ENCODE measurements at regions not wholly inside any gene's neighbourhood (a gene's known extent, or its start where the extent isn't known, plus 50 kb on each side); places are given as distances from the start of the nearest gene placed in this dataset.
"Not testable (repeated sequence)": the region's sequence is repeated elsewhere in the genome, so short reads cannot be mapped to it uniquely, and the experiment has no call there.

- no peak for DNase-seq
- H3K27ac ChIP-seq (ENCODE audit: insufficient read depth, low read length, poor library complexity, severe bottlenecking) = no peak overlapping the region
- no peak overlapping the region for H3K4me3 ChIP-seq (ENCODE audit: insufficient read depth, low read depth, low read length, poor library complexity, severe bottlenecking)
These were observed 125.6 kb upstream of the CDK6 start for GRCh38 chr7:92961961-92962360.

GRCh38 chr7:92956575-92956974 lies 120.2 kb upstream of the CDK6 start:
- no peaks in the 10 kb centered on the region for H3K36me3 ChIP-seq (ENCODE audit: control insufficient read depth, insufficient read depth, low read length)
- DNase-seq = no peak
- H3K4me3 ChIP-seq (ENCODE audit: insufficient read depth, low read depth, low read length, poor library complexity, severe bottlenecking) = no peak overlapping the region
- H3K4me1 ChIP-seq (ENCODE audit: control insufficient read depth, insufficient read depth, low read length, poor library complexity, severe bottlenecking) = no peaks in the 10 kb centered on the region
- no peaks in the 10 kb centered on the region for H3K27me3 ChIP-seq (replicated peaks; ENCODE audit: control insufficient read depth, insufficient read depth, low read length, poor library complexity, severe bottlenecking)
- no peaks in the 10 kb centered on the region for H3K9me3 ChIP-seq (ENCODE audit: control insufficient read depth, low read length)
- H3K27ac ChIP-seq (ENCODE audit: insufficient read depth, low read length, poor library complexity, severe bottlenecking) = no peak overlapping the region

More at GRCh38 chr7:92961961-92962360, 125.6 kb upstream of the CDK6 start:
- H3K27me3 ChIP-seq (replicated peaks; ENCODE audit: control insufficient read depth, insufficient read depth, low read length, poor library complexity, severe bottlenecking) = no peaks in the 10 kb centered on the region
- H3K36me3 ChIP-seq (ENCODE audit: control insufficient read depth, insufficient read depth, low read length) = no peaks in the 10 kb centered on the region
- H3K4me1 ChIP-seq (ENCODE audit: control insufficient read depth, insufficient read depth, low read length, poor library complexity, severe bottlenecking) = no peaks in the 10 kb centered on the region
- no peaks in the 10 kb centered on the region for H3K9me3 ChIP-seq (ENCODE audit: control insufficient read depth, low read length)

- H3K27ac ChIP-seq (ENCODE audit: insufficient read depth, low read length, poor library complexity, severe bottlenecking) = no peak overlapping the region
- no peaks in the 10 kb centered on the region for H3K4me1 ChIP-seq (ENCODE audit: control insufficient read depth, insufficient read depth, low read length, poor library complexity, severe bottlenecking)
- no peaks in the 10 kb centered on the region for H3K36me3 ChIP-seq (ENCODE audit: control insufficient read depth, insufficient read depth, low read length)
- H3K9me3 ChIP-seq (ENCODE audit: control insufficient read depth, low read length) = no peaks in the 10 kb centered on the region
- no peak for DNase-seq
- H3K4me3 ChIP-seq (ENCODE audit: insufficient read depth, low read depth, low read length, poor library complexity, severe bottlenecking) = no peak overlapping the region
- H3K27me3 ChIP-seq (replicated peaks; ENCODE audit: control insufficient read depth, insufficient read depth, low read length, poor library complexity, severe bottlenecking) = no peaks in the 10 kb centered on the region
These were observed 118.7 kb upstream of the CDK6 start for GRCh38 chr7:92955081-92955480.

- DNase-seq = no peak
These were observed 117.3 kb upstream of the CDK6 start for GRCh38 chr7:92953657-92954056.

GRCh38 chr7:92949748-92950147 lies 113.4 kb upstream of the CDK6 start:
- no peak for DNase-seq
- Histone ChIP-seq H3K36me3 (ENCODE audit: control insufficient read depth, insufficient read depth, low read length) (no peaks in the 10 kb centered on the region), H3K4me1 (ENCODE audit: control insufficient read depth, insufficient read depth, low read length, poor library complexity, severe bottlenecking) (no peaks in the 10 kb centered on the region), H3K4me3 (ENCODE audit: insufficient read depth, low read depth, low read length, poor library complexity, severe bottlenecking) (no peak overlapping the region), H3K27ac (ENCODE audit: insufficient read depth, low read length, poor library complexity, severe bottlenecking) (no peak overlapping the region), H3K9me3 (ENCODE audit: control insufficient read depth, low read length) (no peaks in the 10 kb centered on the region), H3K27me3 (replicated peaks; ENCODE audit: control insufficient read depth, insufficient read depth, low read length, poor library complexity, severe bottlenecking) (no peaks in the 10 kb centered on the region)

More at GRCh38 chr7:92953657-92954056, 117.3 kb upstream of the CDK6 start:
- no peak overlapping the region for H3K4me3 ChIP-seq (ENCODE audit: insufficient read depth, low read depth, low read length, poor library complexity, severe bottlenecking)
- H3K27ac ChIP-seq (ENCODE audit: insufficient read depth, low read length, poor library complexity, severe bottlenecking) = no peak overlapping the region
- H3K9me3 ChIP-seq (ENCODE audit: control insufficient read depth, low read length) = no peaks in the 10 kb centered on the region
- H3K4me1 ChIP-seq (ENCODE audit: control insufficient read depth, insufficient read depth, low read length, poor library complexity, severe bottlenecking) = no peaks in the 10 kb centered on the region
- H3K36me3 ChIP-seq (ENCODE audit: control insufficient read depth, insufficient read depth, low read length) = no peaks in the 10 kb centered on the region
- H3K27me3 ChIP-seq (replicated peaks; ENCODE audit: control insufficient read depth, insufficient read depth, low read length, poor library complexity, severe bottlenecking) = no peaks in the 10 kb centered on the region

- no peaks in the 10 kb centered on the region for H3K9me3 ChIP-seq (ENCODE audit: control insufficient read depth, low read length)
- H3K4me3 ChIP-seq (ENCODE audit: insufficient read depth, low read depth, low read length, poor library complexity, severe bottlenecking) = no peak overlapping the region
- H3K4me1 ChIP-seq (ENCODE audit: control insufficient read depth, insufficient read depth, low read length, poor library complexity, severe bottlenecking) = no peaks in the 10 kb centered on the region
- no peaks in the 10 kb centered on the region for H3K27me3 ChIP-seq (replicated peaks; ENCODE audit: control insufficient read depth, insufficient read depth, low read length, poor library complexity, severe bottlenecking)
- no peak overlapping the region for H3K27ac ChIP-seq (ENCODE audit: insufficient read depth, low read length, poor library complexity, severe bottlenecking)
- DNase-seq = no peak
- no peaks in the 10 kb centered on the region for H3K36me3 ChIP-seq (ENCODE audit: control insufficient read depth, insufficient read depth, low read length)
These were observed 109.5 kb upstream of the CDK6 start for GRCh38 chr7:92945840-92946239.

GRCh38 chr7:92944633-92945032 lies 108.3 kb upstream of the CDK6 start:
- H3K27me3 ChIP-seq (replicated peaks; ENCODE audit: control insufficient read depth, insufficient read depth, low read length, poor library complexity, severe bottlenecking) = no peaks in the 10 kb centered on the region
- H3K4me3 ChIP-seq (ENCODE audit: insufficient read depth, low read depth, low read length, poor library complexity, severe bottlenecking) = no peak overlapping the region
- no peak for DNase-seq
- H3K27ac ChIP-seq (ENCODE audit: insufficient read depth, low read length, poor library complexity, severe bottlenecking) = no peak overlapping the region
- H3K36me3 ChIP-seq (ENCODE audit: control insufficient read depth, insufficient read depth, low read length) = no peaks in the 10 kb centered on the region
- no peaks in the 10 kb centered on the region for H3K4me1 ChIP-seq (ENCODE audit: control insufficient read depth, insufficient read depth, low read length, poor library complexity, severe bottlenecking)
- no peaks in the 10 kb centered on the region for H3K9me3 ChIP-seq (ENCODE audit: control insufficient read depth, low read length)

GRCh38 chr7:92942706-92943105 lies 106.3 kb upstream of the CDK6 start:
- not testable (repeated sequence) for H3K36me3 ChIP-seq (ENCODE audit: control insufficient read depth, insufficient read depth, low read length); H3K27me3 ChIP-seq (replicated peaks; ENCODE audit: control insufficient read depth, insufficient read depth, low read length, poor library complexity, severe bottlenecking); DNase-seq; H3K27ac ChIP-seq (ENCODE audit: insufficient read depth, low read length, poor library complexity, severe bottlenecking); H3K4me3 ChIP-seq (ENCODE audit: insufficient read depth, low read depth, low read length, poor library complexity, severe bottlenecking); H3K9me3 ChIP-seq (ENCODE audit: control insufficient read depth, low read length); H3K4me1 ChIP-seq (ENCODE audit: control insufficient read depth, insufficient read depth, low read length, poor library complexity, severe bottlenecking)

GRCh38 chr7:92939666-92940360 lies 103.4 kb upstream of the CDK6 start:
- no peak for DNase-seq
- H3K36me3 ChIP-seq (ENCODE audit: control insufficient read depth, insufficient read depth, low read length) = no peaks in the 10 kb centered on the region
- no peak overlapping the region for H3K4me3 ChIP-seq (ENCODE audit: insufficient read depth, low read depth, low read length, poor library complexity, severe bottlenecking)
- no peak overlapping the region for H3K27ac ChIP-seq (ENCODE audit: insufficient read depth, low read length, poor library complexity, severe bottlenecking)
- H3K4me1 ChIP-seq (ENCODE audit: control insufficient read depth, insufficient read depth, low read length, poor library complexity, severe bottlenecking) = no peaks in the 10 kb centered on the region
- no peaks in the 10 kb centered on the region for H3K27me3 ChIP-seq (replicated peaks; ENCODE audit: control insufficient read depth, insufficient read depth, low read length, poor library complexity, severe bottlenecking)
- H3K9me3 ChIP-seq (ENCODE audit: control insufficient read depth, low read length) = no peaks in the 10 kb centered on the region

- Histone ChIP-seq H3K27ac (ENCODE audit: insufficient read depth, low read length, poor library complexity, severe bottlenecking) (no peak overlapping the region), H3K4me1 (ENCODE audit: control insufficient read depth, insufficient read depth, low read length, poor library complexity, severe bottlenecking) (no peaks in the 10 kb centered on the region), H3K27me3 (replicated peaks; ENCODE audit: control insufficient read depth, insufficient read depth, low read length, poor library complexity, severe bottlenecking) (no peaks in the 10 kb centered on the region), H3K36me3 (ENCODE audit: control insufficient read depth, insufficient read depth, low read length) (no peaks in the 10 kb centered on the region), H3K4me3 (ENCODE audit: insufficient read depth, low read depth, low read length, poor library complexity, severe bottlenecking) (no peak overlapping the region), H3K9me3 (ENCODE audit: control insufficient read depth, low read length) (peaks cover 3% of the 10 kb centered on the region)
- DNase-seq = no peak
These were observed 97.7 kb upstream of the CDK6 start for GRCh38 chr7:92934096-92934495.

All from effector memory CD4-positive, alpha-beta T cell (primary cell).